ENCODE measurements at regions not wholly inside any gene's neighbourhood (a gene's known extent, or its start where the extent isn't known, plus 50 kb on each side); places are given as distances from the start of the nearest gene placed in this dataset.

DNA sequence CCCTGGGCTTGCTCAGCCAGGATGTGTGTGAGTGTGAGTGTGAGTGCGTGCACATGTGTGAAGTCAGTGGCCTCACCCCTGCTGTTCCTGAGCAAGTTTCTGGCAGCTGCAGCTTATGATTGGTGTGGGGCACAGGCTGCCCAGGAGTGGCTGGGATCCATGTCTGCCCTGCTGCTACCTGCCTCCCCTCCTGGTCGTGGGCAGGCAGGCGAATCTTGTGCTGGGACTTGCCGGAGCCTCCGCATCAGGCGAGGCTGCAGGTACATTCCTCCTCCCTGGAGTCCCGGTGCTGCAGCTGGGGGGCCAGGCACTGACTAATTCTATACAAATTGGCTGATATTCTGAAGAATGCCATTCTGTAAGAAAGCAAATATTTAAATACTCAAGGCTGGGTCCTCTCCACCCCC is 85.6 kb upstream of the WNT4 start:
- Mint-ChIP-seq H3K27ac (no peak overlapping the region), H3K36me3 (ENCODE audit: low read depth) (no peaks in the 10 kb centered on the region), H3K4me3 (no peak overlapping the region), H3K9me3 (0 out of 3 replicates have a peak, but pooled peaks cover 4% of the 10 kb centered on the region), H3K4me1 (peaks cover 14% of the 10 kb centered on the region), H3K27me3 (ENCODE audit: insufficient read depth, low read depth, poor library complexity) (peaks cover 9% of the 10 kb centered on the region)
- H2AFZ ChIP-seq = no peak overlapping the region
- H3K27ac ChIP-seq (ENCODE audit: low read depth) = no peak overlapping the region
- TF ChIP-seq NANOG (IDR thresholded peaks at IDR 0.05; ENCODE audit: borderline replicate concordance) (no peak), EZH2 (IDR thresholded peaks at IDR 0.05; ENCODE audit: low read depth, unreplicated experiment) (no peak), ZNF114 (CRISPR knock-in tag; IDR thresholded peaks at IDR 0.05) (no peak), POLR2AphosphoS5 (IDR thresholded peaks at IDR 0.05; ENCODE audit: low read depth) (no peak), CREB1 (CRISPR knock-in tag; IDR thresholded peaks at IDR 0.05; ENCODE audit: low read depth) (no peak)
- TF ChIP-seq, protein P1, sequence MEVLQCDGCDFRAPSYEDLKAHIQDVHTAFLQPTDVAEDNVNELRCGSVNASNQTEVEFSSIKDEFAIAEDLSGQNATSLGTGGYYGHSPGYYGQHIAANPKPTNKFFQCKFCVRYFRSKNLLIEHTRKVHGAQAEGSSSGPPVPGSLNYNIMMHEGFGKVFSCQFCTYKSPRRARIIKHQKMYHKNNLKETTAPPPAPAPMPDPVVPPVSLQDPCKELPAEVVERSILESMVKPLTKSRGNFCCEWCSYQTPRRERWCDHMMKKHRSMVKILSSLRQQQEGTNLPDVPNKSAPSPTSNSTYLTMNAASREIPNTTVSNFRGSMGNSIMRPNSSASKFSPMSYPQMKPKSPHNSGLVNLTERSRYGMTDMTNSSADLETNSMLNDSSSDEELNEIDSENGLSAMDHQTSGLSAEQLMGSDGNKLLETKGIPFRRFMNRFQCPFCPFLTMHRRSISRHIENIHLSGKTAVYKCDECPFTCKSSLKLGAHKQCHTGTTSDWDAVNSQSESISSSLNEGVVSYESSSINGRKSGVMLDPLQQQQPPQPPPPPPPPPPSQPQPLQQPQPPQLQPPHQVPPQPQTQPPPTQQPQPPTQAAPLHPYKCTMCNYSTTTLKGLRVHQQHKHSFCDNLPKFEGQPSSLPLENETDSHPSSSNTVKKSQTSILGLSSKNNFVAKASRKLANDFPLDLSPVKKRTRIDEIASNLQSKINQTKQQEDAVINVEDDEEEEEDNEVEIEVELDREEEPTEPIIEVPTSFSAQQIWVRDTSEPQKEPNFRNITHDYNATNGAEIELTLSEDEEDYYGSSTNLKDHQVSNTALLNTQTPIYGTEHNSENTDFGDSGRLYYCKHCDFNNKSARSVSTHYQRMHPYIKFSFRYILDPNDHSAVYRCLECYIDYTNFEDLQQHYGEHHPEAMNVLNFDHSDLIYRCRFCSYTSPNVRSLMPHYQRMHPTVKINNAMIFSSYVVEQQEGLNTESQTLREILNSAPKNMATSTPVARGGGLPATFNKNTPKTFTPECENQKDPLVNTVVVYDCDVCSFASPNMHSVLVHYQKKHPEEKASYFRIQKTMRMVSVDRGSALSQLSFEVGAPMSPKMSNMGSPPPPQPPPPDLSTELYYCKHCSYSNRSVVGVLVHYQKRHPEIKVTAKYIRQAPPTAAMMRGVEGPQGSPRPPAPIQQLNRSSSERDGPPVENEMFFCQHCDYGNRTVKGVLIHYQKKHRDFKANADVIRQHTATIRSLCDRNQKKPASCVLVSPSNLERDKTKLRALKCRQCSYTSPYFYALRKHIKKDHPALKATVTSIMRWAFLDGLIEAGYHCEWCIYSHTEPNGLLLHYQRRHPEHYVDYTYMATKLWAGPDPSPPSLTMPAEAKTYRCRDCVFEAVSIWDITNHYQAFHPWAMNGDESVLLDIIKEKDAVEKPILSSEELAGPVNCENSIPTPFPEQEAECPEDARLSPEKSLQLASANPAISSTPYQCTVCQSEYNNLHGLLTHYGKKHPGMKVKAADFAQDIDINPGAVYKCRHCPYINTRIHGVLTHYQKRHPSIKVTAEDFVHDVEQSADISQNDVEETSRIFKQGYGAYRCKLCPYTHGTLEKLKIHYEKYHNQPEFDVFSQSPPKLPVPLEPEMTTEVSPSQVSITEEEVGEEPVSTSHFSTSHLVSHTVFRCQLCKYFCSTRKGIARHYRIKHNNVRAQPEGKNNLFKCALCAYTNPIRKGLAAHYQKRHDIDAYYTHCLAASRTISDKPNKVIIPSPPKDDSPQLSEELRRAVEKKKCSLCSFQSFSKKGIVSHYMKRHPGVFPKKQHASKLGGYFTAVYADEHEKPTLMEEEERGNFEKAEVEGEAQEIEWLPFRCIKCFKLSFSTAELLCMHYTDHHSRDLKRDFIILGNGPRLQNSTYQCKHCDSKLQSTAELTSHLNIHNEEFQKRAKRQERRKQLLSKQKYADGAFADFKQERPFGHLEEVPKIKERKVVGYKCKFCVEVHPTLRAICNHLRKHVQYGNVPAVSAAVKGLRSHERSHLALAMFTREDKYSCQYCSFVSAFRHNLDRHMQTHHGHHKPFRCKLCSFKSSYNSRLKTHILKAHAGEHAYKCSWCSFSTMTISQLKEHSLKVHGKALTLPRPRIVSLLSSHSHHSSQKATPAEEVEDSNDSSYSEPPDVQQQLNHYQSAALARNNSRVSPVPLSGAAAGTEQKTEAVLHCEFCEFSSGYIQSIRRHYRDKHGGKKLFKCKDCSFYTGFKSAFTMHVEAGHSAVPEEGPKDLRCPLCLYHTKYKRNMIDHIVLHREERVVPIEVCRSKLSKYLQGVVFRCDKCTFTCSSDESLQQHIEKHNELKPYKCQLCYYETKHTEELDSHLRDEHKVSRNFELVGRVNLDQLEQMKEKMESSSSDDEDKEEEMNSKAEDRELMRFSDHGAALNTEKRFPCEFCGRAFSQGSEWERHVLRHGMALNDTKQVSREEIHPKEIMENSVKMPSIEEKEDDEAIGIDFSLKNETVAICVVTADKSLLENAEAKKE (CRISPR knock-in tag; IDR thresholded peaks at IDR 0.05) = no peak
- TF ChIP-seq, protein P2, sequence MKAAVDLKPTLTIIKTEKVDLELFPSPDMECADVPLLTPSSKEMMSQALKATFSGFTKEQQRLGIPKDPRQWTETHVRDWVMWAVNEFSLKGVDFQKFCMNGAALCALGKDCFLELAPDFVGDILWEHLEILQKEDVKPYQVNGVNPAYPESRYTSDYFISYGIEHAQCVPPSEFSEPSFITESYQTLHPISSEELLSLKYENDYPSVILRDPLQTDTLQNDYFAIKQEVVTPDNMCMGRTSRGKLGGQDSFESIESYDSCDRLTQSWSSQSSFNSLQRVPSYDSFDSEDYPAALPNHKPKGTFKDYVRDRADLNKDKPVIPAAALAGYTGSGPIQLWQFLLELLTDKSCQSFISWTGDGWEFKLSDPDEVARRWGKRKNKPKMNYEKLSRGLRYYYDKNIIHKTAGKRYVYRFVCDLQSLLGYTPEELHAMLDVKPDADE (IDR thresholded peaks at IDR 0.05) = no peak
- no peak overlapping the region for H3K4me2 ChIP-seq
- H3K79me2 ChIP-seq (replicated peaks; ENCODE audit: insufficient read depth) = no peaks in the 10 kb centered on the region
- H3K36me3 ChIP-seq (ENCODE audit: insufficient read depth) = no peaks in the 10 kb centered on the region
- no peaks in the 10 kb centered on the region for H3K27me3 ChIP-seq (ENCODE audit: insufficient read depth)
- H4K20me1 ChIP-seq (replicated peaks; ENCODE audit: insufficient read depth) = no peaks in the 10 kb centered on the region
- DNase-seq (ENCODE audit: low spot score) (peak; percentile 24), ATAC-seq (peak; percentile 30)
- H3K9me2 ChIP-seq (ENCODE audit: insufficient read depth) = no peaks in the 10 kb centered on the region
- H3K4me1 ChIP-seq (ENCODE audit: insufficient read depth) = peaks cover 9% of the 10 kb centered on the region; the same call in 1 of the 2 replicates
- no peaks in the 10 kb centered on the region for H3F3A ChIP-seq (replicated peaks; ENCODE audit: low read depth)
- no peak overlapping the region for H3K4me3 ChIP-seq
